Thyroid gland (tissue), 4 donors: ENCODE measurements at regions not wholly inside any gene's neighbourhood (a gene's known extent, or its start where the extent isn't known, plus 50 kb on each side); places are given as distances from the start of the nearest gene placed in this dataset.

Source experiments
- DNase-seq, 2 donors: peaks; one replicate each; pipeline ENCODE4 v3.0.0-alpha.2; 2019
- H3K27ac ChIP-seq, 3 donors: fragments of 200-600 bp; sonication (generic); 1 replicate in 2 of 3; 2 replicates in 1 of 3; pipeline ENCODE4 v1.5.1; 2016 to 2019; ENCODE audit warnings: mild to moderate bottlenecking in 1 of 3, moderate library complexity in 1 of 3
- H3K27me3 ChIP-seq: fragments of 200-600 bp; sonication (generic); one replicate; pipeline ENCODE4 v1.5.1; 2019
- H3K36me3 ChIP-seq, 2 donors: fragments of 200-600 bp; sonication (generic); one replicate each; pipeline ENCODE4 v1.5.1; 2016 to 2019
- H3K4me1 ChIP-seq, 2 donors: fragments of 200-600 bp; sonication (generic); one replicate each; pipeline ENCODE4 v1.5.1; 2017 to 2019
- H3K4me3 ChIP-seq, 3 donors: fragments of 200-600 bp; sonication (generic); replicated peaks in 1 of 3; 1 replicate in 2 of 3; 2 replicates in 1 of 3; pipeline ENCODE4 v1.5.1; 2016; ENCODE audit warnings: mild to moderate bottlenecking in 1 of 3
- H3K9me3 ChIP-seq: fragments of 200-600 bp; sonication (generic); one replicate; pipeline ENCODE4 v1.5.1; 2017
- CTCF ChIP-seq, 6 experiments: fragments of 200-600 bp in 3 of 6; fragments of 450-650 bp in 3 of 6; sonication (generic) in 3 of 6; IDR thresholded peaks; one replicate each; pipeline ENCODE4 v1.5.1; 2016 to 2019; ENCODE audit warnings: antibody characterized with exemption in 6 of 6, mild to moderate bottlenecking in 2 of 6, inconsistent platforms in 1 of 6, moderate library complexity in 1 of 6
- POLR2A ChIP-seq, 2 donors: fragments of 450-650 bp; IDR thresholded peaks; one replicate each; pipeline ENCODE4 v1.6.1; 2017; ENCODE audit warnings: antibody characterized with exemption in 2 of 2, mild to moderate bottlenecking in 2 of 2, moderate library complexity in 1 of 2
- WGBS, 2 donors: methylation state at CpG; one replicate each; pipeline ENCODE4 v1.1.5; 2017; 5-methylcytosine and 5-hydroxymethylcytosine counted together
- intact Hi-C: fragments of 100-400 bp; cut with DNase I; formaldehyde crosslinking; loops from one replicate; pipeline ENCODE4 v1.15.1; 2023

- H3K4me1 ChIP-seq: no peaks in the 10 kb centered on the region
- intact Hi-C loops: no loop called here
- no peak for DNase-seq
- TF ChIP-seq POLR2A (IDR thresholded peaks at IDR 0.05): no peak
- TF ChIP-seq CTCF (IDR thresholded peaks at IDR 0.05): no peak
- no peaks in the 10 kb centered on the region for H3K27me3 ChIP-seq
- no peak overlapping the region for H3K27ac ChIP-seq
- H3K9me3 ChIP-seq: no peaks in the 10 kb centered on the region
- H3K36me3 ChIP-seq: no peaks in the 10 kb centered on the region
- 93 to 100% methylated on average over 1 of the region's 1 CpG for WGBS, 2 donors
- H3K4me3 ChIP-seq: no peak overlapping the region
Observed at GRCh38 chr11:112369374-112369773, 108.7 kb upstream of the PLET1 start.

GRCh38 chr11:112369916-112370315, 109.3 kb upstream of the PLET1 start:
- intact Hi-C loops: no loop called here
- DNase-seq: no peak
- WGBS, 2 donors: 81 to 83% methylated on average over 5 of the region's 5 CpGs

GRCh38 chr11:112374486-112375140, 114.0 kb upstream of the PLET1 start:
- H3K27ac ChIP-seq: no peak overlapping the region
- H3K36me3 ChIP-seq: no peaks in the 10 kb centered on the region
- intact Hi-C loops: no loop called here
- no peaks in the 10 kb centered on the region for H3K4me1 ChIP-seq
- TF ChIP-seq CTCF (IDR thresholded peaks at IDR 0.05) (no peak), POLR2A (IDR thresholded peaks at IDR 0.05) (no peak)
- DNase-seq: no peak
- no peaks in the 10 kb centered on the region for H3K27me3 ChIP-seq
- no peak overlapping the region for H3K4me3 ChIP-seq
- no peaks in the 10 kb centered on the region for H3K9me3 ChIP-seq
- WGBS, 2 donors: 79 to 85% methylated on average over 9 of the region's 9 CpGs

More at GRCh38 chr11:112369916-112370315, 109.3 kb upstream of the PLET1 start:
- Histone ChIP-seq H3K27me3 (no peaks in the 10 kb centered on the region), H3K36me3 (no peaks in the 10 kb centered on the region), H3K4me3 (no peak overlapping the region), H3K4me1 (no peaks in the 10 kb centered on the region), H3K9me3 (no peaks in the 10 kb centered on the region), H3K27ac (no peak overlapping the region)
- TF ChIP-seq POLR2A (IDR thresholded peaks at IDR 0.05): no peak
- TF ChIP-seq CTCF (IDR thresholded peaks at IDR 0.05): no peak

GRCh38 chr11:112377946-112378345, 117.3 kb upstream of the PLET1 start:
- DNase-seq: no peak
- WGBS, 2 donors: 86% methylated on average over 4 of the region's 4 CpGs

More at GRCh38 chr11:112377946-112378345, 117.3 kb upstream of the PLET1 start:
- Histone ChIP-seq H3K27ac (no peak overlapping the region), H3K4me1 (no peaks in the 10 kb centered on the region), H3K27me3 (no peaks in the 10 kb centered on the region), H3K4me3 (no peak overlapping the region), H3K9me3 (no peaks in the 10 kb centered on the region), H3K36me3 (no peaks in the 10 kb centered on the region)
- no peak for TF ChIP-seq CTCF (IDR thresholded peaks at IDR 0.05)
- TF ChIP-seq POLR2A (IDR thresholded peaks at IDR 0.05): no peak
- intact Hi-C loops: no loop called here
